AG09319 (cell line): ENCODE measurements at regions not wholly inside any gene's neighbourhood (a gene's known extent, or its start where the extent isn't known, plus 50 kb on each side); places are given as distances from the start of the nearest gene placed in this dataset.
"Not testable (repeated sequence)": the region's sequence is repeated elsewhere in the genome, so short reads cannot be mapped to it uniquely, and the experiment has no call there.

Experiments
- DNase-seq: peaks from one replicate; pipeline ENCODE4 v3.0.0-alpha.2; 2010; ENCODE audit warnings: low read depth; ENCODE audit errors: extremely low read depth
- CTCF ChIP-seq: IDR thresholded peaks from 2 replicates; pipeline ENCODE4 v1.5.1; 2011; ENCODE audit warnings: low read depth, mild to moderate bottlenecking, inconsistent platforms, low read length, moderate library complexity

GRCh38 chr7:32660936-32661335 lies 165.6 kb downstream of the AVL9 start:
- TF ChIP-seq CTCF, result no peak
- no peak for DNase-seq

GRCh38 chr7:32659853-32660252 lies 164.6 kb downstream of the AVL9 start:
- TF ChIP-seq CTCF, result no peak
- no peak for DNase-seq

GRCh38 chr7:32658467-32658869 lies 163.2 kb downstream of the AVL9 start:
- TF ChIP-seq CTCF, result no peak
- DNase-seq, result no peak

- DNase-seq, result no peak
- no peak for TF ChIP-seq CTCF
These were observed 162.7 kb downstream of the AVL9 start for GRCh38 chr7:32658034-32658433.

- DNase-seq, result not testable (repeated sequence)
These were observed 159.3 kb downstream of the AVL9 start for GRCh38 chr7:32654549-32654948.

- not testable (repeated sequence) for DNase-seq
These were observed 155.1 kb downstream of the AVL9 start for GRCh38 chr7:32650356-32650755.

- TF ChIP-seq CTCF, result no peak
- DNase-seq, result no peak
These were observed 153.3 kb downstream of the AVL9 start for GRCh38 chr7:32648408-32649156.

- not testable (repeated sequence) for DNase-seq
These were observed 150.0 kb downstream of the AVL9 start for GRCh38 chr7:32645255-32645654.

- DNase-seq, result no peak
- TF ChIP-seq CTCF, result no peak
These were observed 147.9 kb downstream of the AVL9 start for GRCh38 chr7:32643194-32643593.
